ENCODE measurements at regions not wholly inside any gene's neighbourhood (a gene's known extent, or its start where the extent isn't known, plus 50 kb on each side); places are given as distances from the start of the nearest gene placed in this dataset.
"Not testable (repeated sequence)": the region's sequence is repeated elsewhere in the genome, so short reads cannot be mapped to it uniquely, and the experiment has no call there.

- DNase-seq (ENCODE audit: low read depth in 2 of 3, low spot score in 2 of 3) = no peak
Observed at GRCh38 chr16:8126313-8126712, 464.0 kb downstream of the TMEM114 start.

- no peak for DNase-seq (ENCODE audit: low read depth in 2 of 3, low spot score in 2 of 3)
Observed at GRCh38 chr16:8120001-8120400, 470.3 kb downstream of the TMEM114 start.

GRCh38 chr16:8115814-8116213 lies 474.5 kb downstream of the TMEM114 start:
- no peak for DNase-seq (ENCODE audit: low read depth in 2 of 3, low spot score in 2 of 3)

GRCh38 chr16:8114941-8115340 lies 475.4 kb downstream of the TMEM114 start:
- not testable (repeated sequence) for DNase-seq (ENCODE audit: low read depth in 2 of 3, low spot score in 2 of 3)

GRCh38 chr16:8113843-8114242 lies 476.5 kb downstream of the TMEM114 start:
- no peak for DNase-seq (ENCODE audit: low read depth in 2 of 3, low spot score in 2 of 3)

- no peak for DNase-seq (ENCODE audit: low read depth in 2 of 3, low spot score in 2 of 3)
Observed at GRCh38 chr16:8110572-8111514, 479.5 kb downstream of the TMEM114 start.

- DNase-seq (ENCODE audit: low read depth in 2 of 3, low spot score in 2 of 3) = no peak
Observed at GRCh38 chr16:8109510-8110369, 480.6 kb downstream of the TMEM114 start.

- no peak for DNase-seq (ENCODE audit: low read depth in 2 of 3, low spot score in 2 of 3)
Observed at GRCh38 chr16:8108991-8109509, 481.3 kb downstream of the TMEM114 start.

GRCh38 chr16:8107296-8107695 lies 483.0 kb downstream of the TMEM114 start:
- DNase-seq (ENCODE audit: low read depth in 2 of 3, low spot score in 2 of 3) = no peak

GRCh38 chr16:8103649-8104289 lies 486.5 kb downstream of the TMEM114 start:
- DNase-seq (ENCODE audit: low read depth in 2 of 3, low spot score in 2 of 3) = no peak

GRCh38 chr16:8099586-8099985 lies 490.7 kb downstream of the TMEM114 start:
- no peak for DNase-seq (ENCODE audit: low read depth in 2 of 3, low spot score in 2 of 3)

- DNase-seq (ENCODE audit: low read depth in 2 of 3, low spot score in 2 of 3) = no peak
Observed at GRCh38 chr16:8098947-8099512, 491.3 kb downstream of the TMEM114 start.

- DNase-seq (ENCODE audit: low read depth in 2 of 3, low spot score in 2 of 3) = no peak
Observed at GRCh38 chr16:8096211-8096610, 494.1 kb downstream of the TMEM114 start.

GRCh38 chr16:8094696-8095095 lies 495.6 kb downstream of the TMEM114 start:
- no peak for DNase-seq (ENCODE audit: low read depth in 2 of 3, low spot score in 2 of 3)

GRCh38 chr16:8088820-8089338 lies 501.4 kb downstream of the TMEM114 start:
- DNase-seq (ENCODE audit: low read depth in 2 of 3, low spot score in 2 of 3) = no peak

- DNase-seq (ENCODE audit: low read depth in 2 of 3, low spot score in 2 of 3) = no peak
Observed at GRCh38 chr16:8087597-8088289, 502.6 kb downstream of the TMEM114 start.

GRCh38 chr16:8087146-8087545 lies 503.2 kb downstream of the TMEM114 start:
- no peak for DNase-seq (ENCODE audit: low read depth in 2 of 3, low spot score in 2 of 3)

GRCh38 chr16:8084882-8085281 lies 505.4 kb downstream of the TMEM114 start:
- DNase-seq (ENCODE audit: low read depth in 2 of 3, low spot score in 2 of 3) = no peak

- no peak for DNase-seq (ENCODE audit: low read depth in 2 of 3, low spot score in 2 of 3)
Observed at GRCh38 chr16:8084302-8084701, 506.0 kb downstream of the TMEM114 start.

- no peak for DNase-seq (ENCODE audit: low read depth in 2 of 3, low spot score in 2 of 3)
Observed at GRCh38 chr16:8083560-8083959, 506.8 kb downstream of the TMEM114 start.
